ENCODE measurements at regions not wholly inside any gene's neighbourhood (a gene's known extent, or its start where the extent isn't known, plus 50 kb on each side); places are given as distances from the start of the nearest gene placed in this dataset.
"Not testable (repeated sequence)": the region's sequence is repeated elsewhere in the genome, so short reads cannot be mapped to it uniquely, and the experiment has no call there.

GRCh38 chr5:125081101-125081500 lies 334.7 kb upstream of the ZNF608 start:
- DNase-seq (ENCODE audit: low spot score), result no peak
- no peak for TF ChIP-seq CTCF (IDR thresholded peaks at IDR 0.05; ENCODE audit: borderline replicate concordance, control extremely low read depth, extremely low read depth, insufficient read depth, missing control alignments)
- in situ Hi-C loops (cut with MboI; ENCODE audit: low sequenced_read_pairs, unreplicated experiment), result no loop called here

GRCh38 chr5:125083981-125084380 lies 337.5 kb upstream of the ZNF608 start:
- in situ Hi-C loops (cut with MboI; ENCODE audit: low sequenced_read_pairs, unreplicated experiment), result no loop called here
- no peak for TF ChIP-seq CTCF (IDR thresholded peaks at IDR 0.05; ENCODE audit: borderline replicate concordance, control extremely low read depth, extremely low read depth, insufficient read depth, missing control alignments)
- no peak for DNase-seq (ENCODE audit: low spot score)

- in situ Hi-C loops (cut with MboI; ENCODE audit: low sequenced_read_pairs, unreplicated experiment), result no loop called here
- no peak for TF ChIP-seq CTCF (IDR thresholded peaks at IDR 0.05; ENCODE audit: borderline replicate concordance, control extremely low read depth, extremely low read depth, insufficient read depth, missing control alignments)
- DNase-seq (ENCODE audit: low spot score), result no peak
Observed at GRCh38 chr5:125085797-125086505, 339.5 kb upstream of the ZNF608 start.

- no peak for DNase-seq (ENCODE audit: low spot score)
- TF ChIP-seq CTCF (IDR thresholded peaks at IDR 0.05; ENCODE audit: borderline replicate concordance, control extremely low read depth, extremely low read depth, insufficient read depth, missing control alignments), result no peak
- in situ Hi-C loops (cut with MboI; ENCODE audit: low sequenced_read_pairs, unreplicated experiment), result no loop called here
Observed at GRCh38 chr5:125088522-125089105, 342.2 kb upstream of the ZNF608 start.

- DNase-seq (ENCODE audit: low spot score); in situ Hi-C loops (cut with MboI; ENCODE audit: low sequenced_read_pairs, unreplicated experiment): not testable (repeated sequence)
Observed at GRCh38 chr5:125092138-125092537, 345.7 kb upstream of the ZNF608 start.

- TF ChIP-seq CTCF (IDR thresholded peaks at IDR 0.05; ENCODE audit: borderline replicate concordance, control extremely low read depth, extremely low read depth, insufficient read depth, missing control alignments), result no peak
- in situ Hi-C loops (cut with MboI; ENCODE audit: low sequenced_read_pairs, unreplicated experiment), result no loop called here
- DNase-seq (ENCODE audit: low spot score), result no peak
Observed at GRCh38 chr5:125093776-125094175, 347.3 kb upstream of the ZNF608 start.

DNA sequence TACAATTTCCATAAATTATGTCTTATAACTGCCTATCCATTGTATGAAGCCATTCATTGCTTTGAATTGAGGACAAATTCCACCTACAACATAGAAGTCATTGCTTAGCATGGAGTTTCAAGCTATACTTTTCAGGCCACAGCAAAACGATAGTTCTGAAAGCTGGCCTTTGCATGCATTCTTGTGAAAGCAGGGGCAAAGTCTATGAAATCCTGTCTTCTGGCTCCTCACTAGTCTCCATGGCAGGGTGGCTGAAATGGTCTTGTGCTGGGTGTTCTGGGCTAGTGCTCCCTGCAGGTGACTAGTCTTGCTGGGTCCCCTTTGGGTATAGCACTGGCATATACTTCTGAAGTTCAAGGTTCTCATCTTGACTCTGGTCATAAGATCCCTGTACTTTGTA lies 353.9 kb upstream of the ZNF608 start:
- in situ Hi-C loops (cut with MboI; ENCODE audit: low sequenced_read_pairs, unreplicated experiment), result no loop called here
- no peak for DNase-seq (ENCODE audit: low spot score)
- TF ChIP-seq CTCF (IDR thresholded peaks at IDR 0.05; ENCODE audit: borderline replicate concordance, control extremely low read depth, extremely low read depth, insufficient read depth, missing control alignments), result no peak

Measured in GM13976 (cell line).